BE2C (cell line): ENCODE measurements at regions not wholly inside any gene's neighbourhood (a gene's known extent, or its start where the extent isn't known, plus 50 kb on each side); places are given as distances from the start of the nearest gene placed in this dataset.

Source experiments
- DNase-seq: peaks from one replicate; pipeline ENCODE4 v3.0.0-alpha.2; 2020
- H3K27me3 ChIP-seq: fragments of 250-450 bp; sonication (Bioruptor Pico); 2 replicates; pipeline ENCODE4 v1.5.1; 2020; ENCODE audit warnings: mild to moderate bottlenecking
- H3K36me3 ChIP-seq: fragments of 250-450 bp; sonication (Bioruptor Pico); 2 replicates; pipeline ENCODE4 v1.5.1; 2020; ENCODE audit warnings: mild to moderate bottlenecking
- H3K4me1 ChIP-seq: fragments of 250-450 bp; sonication (Bioruptor Pico); 2 replicates; pipeline ENCODE4 v1.5.1; 2020
- H3K4me3 ChIP-seq: 2 replicates; pipeline ENCODE4 v1.5.1; 2011; ENCODE audit warnings: low read depth, low read length
- H3K9me3 ChIP-seq: fragments of 250-450 bp; sonication (Bioruptor Pico); 2 replicates; pipeline ENCODE4 v1.5.1; 2020
- TF ChIP-seq, protein P1 (sequence below): IDR thresholded peaks from 2 replicates; pipeline ENCODE4 v1.5.1; 2012; ENCODE audit warnings: mild to moderate bottlenecking, low read depth, low read length

DNA sequence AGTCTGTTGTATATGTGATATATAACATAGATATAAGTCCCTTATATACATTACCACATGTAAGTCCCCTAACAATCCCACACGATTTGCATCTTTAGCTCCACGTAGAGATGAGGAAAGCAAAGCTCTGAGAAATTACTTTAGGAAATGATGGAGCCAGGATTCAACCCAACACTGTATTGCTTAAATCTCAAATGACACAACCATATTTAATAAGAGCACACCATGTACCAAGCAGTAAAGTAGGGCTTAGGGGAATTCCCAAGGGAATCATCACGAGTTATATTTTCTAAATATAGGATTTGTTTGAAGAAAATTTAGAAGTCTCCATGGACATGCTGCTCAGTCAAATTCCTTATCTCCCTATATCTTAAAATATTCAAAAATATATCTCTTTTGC lies 61.3 kb upstream of the POMP start:
- Histone ChIP-seq H3K36me3 (no peaks in the 10 kb centered on the region), H3K4me1 (no peaks in the 10 kb centered on the region), H3K27me3 (no peaks in the 10 kb centered on the region), H3K4me3 (no peak overlapping the region), H3K9me3 (no peaks in the 10 kb centered on the region)
- TF ChIP-seq, protein P1, sequence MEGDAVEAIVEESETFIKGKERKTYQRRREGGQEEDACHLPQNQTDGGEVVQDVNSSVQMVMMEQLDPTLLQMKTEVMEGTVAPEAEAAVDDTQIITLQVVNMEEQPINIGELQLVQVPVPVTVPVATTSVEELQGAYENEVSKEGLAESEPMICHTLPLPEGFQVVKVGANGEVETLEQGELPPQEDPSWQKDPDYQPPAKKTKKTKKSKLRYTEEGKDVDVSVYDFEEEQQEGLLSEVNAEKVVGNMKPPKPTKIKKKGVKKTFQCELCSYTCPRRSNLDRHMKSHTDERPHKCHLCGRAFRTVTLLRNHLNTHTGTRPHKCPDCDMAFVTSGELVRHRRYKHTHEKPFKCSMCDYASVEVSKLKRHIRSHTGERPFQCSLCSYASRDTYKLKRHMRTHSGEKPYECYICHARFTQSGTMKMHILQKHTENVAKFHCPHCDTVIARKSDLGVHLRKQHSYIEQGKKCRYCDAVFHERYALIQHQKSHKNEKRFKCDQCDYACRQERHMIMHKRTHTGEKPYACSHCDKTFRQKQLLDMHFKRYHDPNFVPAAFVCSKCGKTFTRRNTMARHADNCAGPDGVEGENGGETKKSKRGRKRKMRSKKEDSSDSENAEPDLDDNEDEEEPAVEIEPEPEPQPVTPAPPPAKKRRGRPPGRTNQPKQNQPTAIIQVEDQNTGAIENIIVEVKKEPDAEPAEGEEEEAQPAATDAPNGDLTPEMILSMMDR = no peak
- DNase-seq = no peak

DNA sequence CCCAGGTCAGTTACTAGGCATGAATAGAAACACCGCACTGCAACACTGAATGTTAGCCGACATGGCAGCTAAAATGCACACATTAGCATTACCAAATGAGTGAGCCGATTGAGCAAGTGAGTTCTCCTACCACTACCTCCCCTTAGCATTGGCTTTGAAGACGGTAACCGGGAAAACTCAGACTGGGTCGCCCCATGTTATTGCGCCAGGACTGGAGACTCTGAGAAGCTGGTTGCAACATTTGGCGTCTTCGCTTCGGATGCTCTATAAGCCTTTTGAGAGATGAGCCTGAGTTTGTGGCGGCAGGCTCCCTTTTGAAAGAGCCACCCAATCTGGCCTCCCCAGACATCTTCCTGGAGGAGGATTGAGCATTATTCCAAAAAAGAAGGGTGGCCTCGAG lies 68.5 kb upstream of the POMP start:
- no peak overlapping the region for H3K4me3 ChIP-seq
- H3K36me3 ChIP-seq = no peaks in the 10 kb centered on the region
- no peaks in the 10 kb centered on the region for H3K27me3 ChIP-seq
- TF ChIP-seq, protein P1 = no peak
- no peaks in the 10 kb centered on the region for H3K4me1 ChIP-seq
- H3K9me3 ChIP-seq = no peaks in the 10 kb centered on the region
- DNase-seq = no peak

DNA sequence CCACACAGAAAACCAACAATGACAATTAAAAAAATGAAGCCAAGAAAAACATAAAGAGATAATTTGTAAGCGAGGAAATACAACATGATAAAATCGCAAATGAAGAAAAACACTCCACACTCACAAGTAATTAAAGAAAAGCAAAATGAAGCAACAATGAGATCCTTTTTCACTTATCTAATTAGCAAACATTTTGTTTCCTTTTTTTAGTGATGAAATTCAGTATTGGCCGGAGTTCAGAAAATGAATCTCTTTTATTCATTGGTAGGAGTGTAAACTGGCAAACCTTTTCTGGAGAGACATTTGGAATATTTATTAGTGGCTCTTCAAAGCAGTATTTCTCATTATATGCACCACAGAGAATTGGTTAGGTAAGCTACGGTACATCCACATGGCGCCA lies 70.6 kb upstream of the POMP start:
- H3K36me3 ChIP-seq = no peaks in the 10 kb centered on the region
- no peak for DNase-seq
- TF ChIP-seq, protein P1 = no peak

DNA sequence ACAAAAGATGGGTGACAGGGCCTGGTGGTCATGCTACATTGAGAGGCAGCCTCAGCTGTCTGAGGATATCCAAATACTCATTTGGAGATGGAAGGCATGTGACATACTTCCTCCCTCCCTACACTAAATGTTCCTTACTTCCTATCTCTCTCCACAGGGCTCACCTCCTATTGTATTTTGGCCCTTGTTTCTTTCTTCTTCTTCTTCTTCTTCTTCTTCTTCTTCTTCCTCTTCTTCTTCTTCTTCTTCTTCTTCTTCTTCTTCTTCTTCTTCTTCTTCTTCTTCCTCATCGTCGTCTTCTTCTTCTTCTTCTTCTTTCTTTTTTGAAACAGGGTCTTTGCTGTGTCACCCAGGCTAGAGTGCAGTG lies 71.8 kb upstream of the POMP start:
- H3K27me3 ChIP-seq = no peaks in the 10 kb centered on the region
- H3K36me3 ChIP-seq = no peaks in the 10 kb centered on the region

More for the DNA sequence above, 70.6 kb upstream of the POMP start:
- H3K4me1 ChIP-seq = no peaks in the 10 kb centered on the region
- H3K9me3 ChIP-seq = no peaks in the 10 kb centered on the region
- H3K4me3 ChIP-seq = no peak overlapping the region
- H3K27me3 ChIP-seq = no peaks in the 10 kb centered on the region

DNA sequence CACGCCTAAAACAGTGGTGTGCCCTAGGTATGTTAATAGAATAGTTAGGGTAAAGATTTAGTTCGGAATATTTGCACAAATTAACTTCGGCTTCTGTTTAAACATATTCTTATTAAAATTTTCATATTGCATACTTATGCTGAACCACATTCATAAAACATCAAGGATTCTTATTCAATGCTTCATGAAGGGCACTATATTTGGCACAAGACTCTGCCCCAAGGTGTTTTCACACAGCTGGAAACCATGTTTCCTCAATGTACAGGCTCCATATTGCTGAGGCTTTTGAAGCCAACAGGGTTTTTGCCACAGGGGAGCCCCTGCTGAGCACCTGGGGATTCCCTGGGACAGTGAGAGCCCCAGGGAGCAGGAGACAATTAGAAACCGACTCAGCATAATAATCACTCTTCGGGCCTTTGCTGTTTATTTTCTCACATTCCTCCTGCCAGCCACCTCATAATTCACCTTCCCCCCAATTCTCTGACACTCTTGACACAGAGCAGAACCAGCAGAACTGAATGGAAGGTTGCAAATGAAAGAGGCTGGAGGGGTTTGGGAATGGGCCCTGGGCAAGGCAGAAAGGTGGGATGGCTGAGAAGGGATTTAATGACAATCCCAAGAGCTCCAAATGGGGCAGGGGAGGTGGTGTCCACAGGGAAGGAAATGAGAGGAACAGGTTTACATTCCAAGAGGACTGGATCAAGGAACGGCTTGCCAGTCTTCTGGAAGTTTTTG lies 72.3 kb upstream of the POMP start:
- DNase-seq = no peak

More for the DNA sequence above, 71.8 kb upstream of the POMP start:
- no peaks in the 10 kb centered on the region for H3K4me1 ChIP-seq
- TF ChIP-seq, protein P1 = no peak
- no peaks in the 10 kb centered on the region for H3K9me3 ChIP-seq
- H3K4me3 ChIP-seq = no peak overlapping the region
- no peak for DNase-seq

DNA sequence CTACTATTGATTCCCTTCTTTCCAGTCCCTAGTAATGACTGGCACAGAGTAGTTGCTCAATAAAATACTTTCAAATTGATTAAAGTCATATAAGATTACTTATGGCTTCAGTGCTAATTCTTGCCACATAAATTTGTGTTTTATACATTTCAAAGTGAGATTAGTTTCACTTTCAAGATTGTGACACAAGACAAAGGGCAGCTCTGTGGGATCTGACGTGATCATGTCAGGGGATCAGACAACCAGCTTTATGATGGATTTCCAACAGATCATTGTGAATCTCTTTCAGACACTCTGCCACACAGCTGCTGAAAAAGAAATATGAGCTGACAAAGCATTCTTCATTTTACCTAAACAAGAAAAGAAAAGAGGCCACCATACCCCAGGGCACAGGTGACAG lies 73.4 kb upstream of the POMP start:
- no peak for DNase-seq
- Histone ChIP-seq H3K9me3 (no peaks in the 10 kb centered on the region), H3K27me3 (no peaks in the 10 kb centered on the region), H3K36me3 (no peaks in the 10 kb centered on the region), H3K4me3 (no peak overlapping the region), H3K4me1 (no peaks in the 10 kb centered on the region)
- TF ChIP-seq, protein P1 = no peak

More for the DNA sequence above, 72.3 kb upstream of the POMP start:
- H3K4me3 ChIP-seq = no peak overlapping the region
- H3K9me3 ChIP-seq = no peaks in the 10 kb centered on the region
- H3K4me1 ChIP-seq = no peaks in the 10 kb centered on the region
- H3K36me3 ChIP-seq = no peaks in the 10 kb centered on the region
- no peaks in the 10 kb centered on the region for H3K27me3 ChIP-seq
- TF ChIP-seq, protein P1 = no peak
